Natural killer cell (primary cell): ENCODE measurements at regions not wholly inside any gene's neighbourhood (a gene's known extent, or its start where the extent isn't known, plus 50 kb on each side); places are given as distances from the start of the nearest gene placed in this dataset.

Experiments used
- ATAC-seq, 3 donors: fragments of 150-1000 bp in 2 of 3; fragments of 200-7000 bp in 1 of 3; cut with Tn5 transposase; 1 replicate in 1 of 3; 2 replicates in 2 of 3; pipeline ENCODE4 v1.10.0; 2021; ENCODE audit warnings: mild to moderate bottlenecking in 2 of 3, moderate library complexity in 2 of 3
- DNase-seq, 2 donors: peaks; one replicate each; pipeline versions ENCODE4 v3.0.0 to v3.0.0-alpha.2; 2013 to 2021; ENCODE audit warnings: mixed read lengths in 1 of 2
- H3K27ac ChIP-seq: one replicate; pipeline ENCODE4 v1.5.1; 2013; ENCODE audit warnings: mild to moderate bottlenecking, low read length
- H3K27me3 ChIP-seq: one replicate; pipeline ENCODE4 v1.6.1; 2013; ENCODE audit warnings: low read length; ENCODE audit not compliant: control insufficient read depth, insufficient read depth
- H3K36me3 ChIP-seq: one replicate; pipeline ENCODE4 v1.6.1; 2013; ENCODE audit warnings: low read length; ENCODE audit not compliant: control insufficient read depth, insufficient read depth
- H3K4me1 ChIP-seq: one replicate; pipeline ENCODE4 v1.6.1; 2013; ENCODE audit warnings: low read length; ENCODE audit not compliant: control insufficient read depth, insufficient read depth
- H3K4me3 ChIP-seq: one replicate; pipeline ENCODE4 v1.5.1; 2013; ENCODE audit warnings: low read length
- H3K9me3 ChIP-seq: one replicate; pipeline ENCODE4 v1.6.1; 2013; ENCODE audit warnings: low read length; ENCODE audit not compliant: control insufficient read depth, insufficient read depth
- H3K27ac Mint-ChIP-seq, 2 donors: one replicate each; pipeline ENCODE4 v1.8.0; 2022; ENCODE audit warnings: mild to moderate bottlenecking in 2 of 2, mixed read lengths in 2 of 2, moderate library complexity in 1 of 2
- H3K27me3 Mint-ChIP-seq, 2 donors: one replicate each; pipeline ENCODE4 v1.8.0; 2022; ENCODE audit warnings: low read depth in 2 of 2, mixed read lengths in 2 of 2
- H3K36me3 Mint-ChIP-seq: one replicate; pipeline ENCODE4 v1.8.0; 2022; ENCODE audit warnings: mixed read lengths
- H3K4me1 Mint-ChIP-seq, 2 donors: one replicate each; pipeline ENCODE4 v1.8.0; 2022; ENCODE audit warnings: mixed read lengths in 2 of 2
- H3K4me3 Mint-ChIP-seq: one replicate; pipeline ENCODE4 v1.8.0; 2022; ENCODE audit warnings: mild to moderate bottlenecking, moderate library complexity, mixed read lengths
- H3K9me3 Mint-ChIP-seq, 2 donors: one replicate each; pipeline ENCODE4 v1.8.0; 2022; ENCODE audit warnings: mixed read lengths in 2 of 2
- WGBS: methylation state at CpG from one replicate; pipeline ENCODE4 v1.1.7; 2013; ENCODE audit warnings: missing lambda C conversion rate; ENCODE audit not compliant: insufficient coverage; 5-methylcytosine and 5-hydroxymethylcytosine counted together
- intact Hi-C: fragments of 100-400 bp; cut with micrococcal nuclease; formaldehyde crosslinking; loops from one replicate; pipeline ENCODE4 v1.14.2; 2022
- TF ChIP-seq, protein P1 (sequence below): fragments of 200-600 bp; IDR thresholded peaks from one replicate; pipeline ENCODE4 v1.8.0; 2022; ENCODE audit warnings: antibody characterized with exemption

DNA sequence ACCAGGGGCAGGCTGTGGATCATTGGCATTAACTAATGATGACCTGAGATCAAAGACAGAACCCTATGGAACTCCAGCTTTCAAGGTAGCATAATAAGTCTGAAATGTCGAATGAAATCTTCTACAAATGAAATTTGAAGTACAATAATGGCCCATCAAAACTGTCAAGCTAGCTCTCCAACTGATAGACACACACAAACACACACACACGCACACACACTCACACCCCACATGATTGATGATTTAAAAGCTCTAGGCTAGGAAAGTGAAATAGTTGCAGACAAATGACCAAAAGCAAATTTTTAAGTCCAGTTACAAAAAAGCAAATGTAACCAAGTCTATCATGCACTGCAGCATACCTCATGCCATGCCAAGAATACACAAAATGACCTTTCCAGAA is 655.7 kb downstream of the C4orf33 start:
- H3K9me3 ChIP-seq = no peaks in the 10 kb centered on the region
- no peak overlapping the region for H3K4me3 ChIP-seq
- no peaks in the 10 kb centered on the region for H3K36me3 ChIP-seq
- H3K9me3 Mint-ChIP-seq = peaks cover 9 to 14% of the 10 kb centered on the region in 2 donors
- ATAC-seq (no peak), DNase-seq (no peak)
- H3K27me3 Mint-ChIP-seq = no peaks in the 10 kb centered on the region
- no peaks in the 10 kb centered on the region for H3K27me3 ChIP-seq
- no peak overlapping the region for H3K27ac ChIP-seq
- 83% methylated on average over 1 of the region's 2 CpGs for WGBS
- H3K4me1 Mint-ChIP-seq = no peaks in the 10 kb centered on the region
- TF ChIP-seq, protein P1, sequence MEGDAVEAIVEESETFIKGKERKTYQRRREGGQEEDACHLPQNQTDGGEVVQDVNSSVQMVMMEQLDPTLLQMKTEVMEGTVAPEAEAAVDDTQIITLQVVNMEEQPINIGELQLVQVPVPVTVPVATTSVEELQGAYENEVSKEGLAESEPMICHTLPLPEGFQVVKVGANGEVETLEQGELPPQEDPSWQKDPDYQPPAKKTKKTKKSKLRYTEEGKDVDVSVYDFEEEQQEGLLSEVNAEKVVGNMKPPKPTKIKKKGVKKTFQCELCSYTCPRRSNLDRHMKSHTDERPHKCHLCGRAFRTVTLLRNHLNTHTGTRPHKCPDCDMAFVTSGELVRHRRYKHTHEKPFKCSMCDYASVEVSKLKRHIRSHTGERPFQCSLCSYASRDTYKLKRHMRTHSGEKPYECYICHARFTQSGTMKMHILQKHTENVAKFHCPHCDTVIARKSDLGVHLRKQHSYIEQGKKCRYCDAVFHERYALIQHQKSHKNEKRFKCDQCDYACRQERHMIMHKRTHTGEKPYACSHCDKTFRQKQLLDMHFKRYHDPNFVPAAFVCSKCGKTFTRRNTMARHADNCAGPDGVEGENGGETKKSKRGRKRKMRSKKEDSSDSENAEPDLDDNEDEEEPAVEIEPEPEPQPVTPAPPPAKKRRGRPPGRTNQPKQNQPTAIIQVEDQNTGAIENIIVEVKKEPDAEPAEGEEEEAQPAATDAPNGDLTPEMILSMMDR = no peak
- H3K4me1 ChIP-seq = no peaks in the 10 kb centered on the region
- H3K36me3 Mint-ChIP-seq = no peaks in the 10 kb centered on the region
- no peak overlapping the region for H3K4me3 Mint-ChIP-seq
- intact Hi-C loops = no loop called here
- H3K27ac Mint-ChIP-seq = no peak overlapping the region

DNA sequence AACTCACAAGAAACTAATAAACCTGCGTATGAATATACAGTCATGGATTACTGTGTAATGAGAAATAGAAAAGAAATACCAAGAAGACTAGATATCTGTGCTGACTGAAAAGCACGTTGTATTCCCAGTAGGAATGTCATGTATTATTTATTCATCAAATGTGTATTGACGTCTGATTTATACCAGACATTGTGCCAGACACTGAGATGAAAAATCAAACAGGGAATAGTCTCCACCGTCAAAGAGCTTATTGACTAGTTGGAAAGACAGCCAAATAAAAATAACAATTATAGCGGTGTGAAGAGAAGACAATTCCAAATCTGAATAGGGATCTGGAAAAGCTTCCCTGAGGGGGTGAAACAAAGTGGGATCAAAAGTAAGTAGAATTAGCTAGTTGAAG is 687.6 kb downstream of the C4orf33 start:
- WGBS = 87% methylated on average over 4 of the region's 5 CpGs

DNA sequence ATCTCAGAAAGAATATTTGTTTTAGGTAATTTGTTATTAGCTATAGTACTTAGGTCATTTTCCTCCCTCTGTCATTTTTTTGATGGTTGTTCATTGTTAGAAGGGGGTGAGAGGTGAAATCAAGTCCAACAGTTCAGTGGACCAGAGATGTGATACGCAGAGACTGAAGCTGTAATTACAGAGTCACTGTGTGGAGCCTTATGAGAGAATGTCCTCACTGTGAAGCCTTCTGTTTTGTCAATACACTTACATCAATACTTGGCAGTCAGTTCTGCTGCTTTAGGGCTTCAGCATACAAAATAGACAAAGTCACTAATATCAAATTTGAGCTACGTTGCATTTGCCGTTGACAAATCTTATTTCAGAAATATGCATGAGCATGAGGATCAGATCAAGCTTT is 692.5 kb downstream of the C4orf33 start:
- Mint-ChIP-seq H3K4me3 (no peak overlapping the region), H3K9me3 (peaks cover 12 to 23% of the 10 kb centered on the region in 2 donors), H3K36me3 (peaks cover 5% of the 10 kb centered on the region), H3K4me1 (no peaks in the 10 kb centered on the region), H3K27ac (no peak overlapping the region), H3K27me3 (no peaks in the 10 kb centered on the region)
- Histone ChIP-seq H3K27ac (no peak overlapping the region), H3K4me3 (no peak overlapping the region), H3K4me1 (no peaks in the 10 kb centered on the region), H3K9me3 (no peaks in the 10 kb centered on the region), H3K27me3 (no peaks in the 10 kb centered on the region), H3K36me3 (no peaks in the 10 kb centered on the region)
- ATAC-seq (no peak), DNase-seq (no peak)
- intact Hi-C loops = no loop called here
- TF ChIP-seq, protein P1 = no peak
- WGBS = 89% methylated on average over 3 of the region's 3 CpGs

More for the DNA sequence above, 687.6 kb downstream of the C4orf33 start:
- H3K27ac ChIP-seq = no peak overlapping the region
- H3K27me3 ChIP-seq = no peaks in the 10 kb centered on the region
- no peaks in the 10 kb centered on the region for H3K36me3 ChIP-seq
- Mint-ChIP-seq H3K27me3 (no peaks in the 10 kb centered on the region), H3K36me3 (peaks cover 5% of the 10 kb centered on the region), H3K4me3 (no peak overlapping the region), H3K9me3 (peaks cover 13 to 20% of the 10 kb centered on the region in 2 donors), H3K4me1 (no peaks in the 10 kb centered on the region), H3K27ac (no peak overlapping the region)
- DNase-seq (no peak), ATAC-seq (no peak)
- H3K9me3 ChIP-seq = no peaks in the 10 kb centered on the region
- H3K4me3 ChIP-seq = no peak overlapping the region
- intact Hi-C loops = no loop called here
- TF ChIP-seq, protein P1 = no peak
- no peaks in the 10 kb centered on the region for H3K4me1 ChIP-seq

DNA sequence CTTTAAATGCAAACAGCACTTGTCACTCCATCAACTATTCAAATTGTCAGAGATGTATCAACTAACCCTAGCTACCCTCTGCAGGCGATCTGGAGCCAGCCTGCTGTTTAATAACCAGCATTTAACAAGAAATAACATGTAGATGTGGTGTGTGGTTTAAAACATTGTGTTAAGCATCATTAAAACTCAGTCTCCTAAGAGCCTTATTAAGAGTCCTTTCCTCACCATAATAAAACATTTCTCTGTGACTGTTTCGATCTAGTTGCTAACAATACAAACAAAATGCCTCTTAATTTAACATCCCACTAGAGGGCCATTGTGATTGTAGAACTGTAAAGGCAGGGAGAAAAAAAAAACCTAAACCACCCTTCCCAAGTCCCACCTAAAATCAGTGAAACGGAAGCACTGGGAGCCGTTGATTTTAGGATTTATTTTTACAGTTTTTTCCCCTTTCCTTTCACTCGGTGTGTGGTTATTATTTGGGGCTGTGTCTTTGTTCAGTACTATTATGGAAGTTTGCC is 708.6 kb downstream of the C4orf33 start:
- TF ChIP-seq, protein P1 = no peak
- Mint-ChIP-seq H3K27me3 (no peaks in the 10 kb centered on the region), H3K9me3 (peaks cover 11 to 18% of the 10 kb centered on the region in 2 donors), H3K36me3 (no peaks in the 10 kb centered on the region), H3K4me3 (no peak overlapping the region), H3K4me1 (no peaks in the 10 kb centered on the region), H3K27ac (no peak overlapping the region)
- H3K9me3 ChIP-seq = no peaks in the 10 kb centered on the region
- whole genome bisulfite sequencing = no CpG with 5 or more reads among the region's 5 CpGs
- no peaks in the 10 kb centered on the region for H3K4me1 ChIP-seq
- no peak for DNase-seq
- no peak overlapping the region for H3K27ac ChIP-seq
- intact Hi-C loops = no loop called here
- ATAC-seq = no peak
- H3K27me3 ChIP-seq = no peaks in the 10 kb centered on the region
- no peak overlapping the region for H3K4me3 ChIP-seq
- H3K36me3 ChIP-seq = no peaks in the 10 kb centered on the region
